Nephron (organoid): ENCODE measurements at regions not wholly inside any gene's neighbourhood (a gene's known extent, or its start where the extent isn't known, plus 50 kb on each side); places are given as distances from the start of the nearest gene placed in this dataset.

ENCODE experiments used
- H3K27ac Mint-ChIP-seq, 3 experiments: 2 replicates each; pipeline ENCODE4 v1.8.0; 2020; ENCODE audit warnings: mixed read lengths in 3 of 3, mild to moderate bottlenecking in 2 of 3, moderate library complexity in 1 of 3
- H3K27me3 Mint-ChIP-seq: 2 replicates; pipeline ENCODE4 v1.8.0; 2021; ENCODE audit warnings: low read depth, mild to moderate bottlenecking, moderate library complexity, mixed read lengths
- H3K36me3 Mint-ChIP-seq: 2 replicates; pipeline ENCODE4 v1.8.0; 2020; ENCODE audit warnings: low read depth, mixed read lengths
- H3K4me1 Mint-ChIP-seq: 2 replicates; pipeline ENCODE4 v1.8.0; 2020; ENCODE audit warnings: mixed read lengths
- H3K4me3 Mint-ChIP-seq, 3 experiments: 2 replicates each; pipeline ENCODE4 v1.8.0; 2020; ENCODE audit warnings: mild to moderate bottlenecking in 3 of 3, mixed read lengths in 3 of 3, moderate library complexity in 2 of 3
- H3K9me3 Mint-ChIP-seq: 2 replicates; pipeline ENCODE4 v1.8.0; 2020; ENCODE audit warnings: mixed read lengths
- CTCF ChIP-seq, 3 experiments: fragments of 200-600 bp; sonication (generic); IDR thresholded peaks; one replicate each; pipeline ENCODE4 v1.5.0; 2021; ENCODE audit warnings: antibody characterized with exemption in 3 of 3; ENCODE audit not compliant: unreplicated experiment in 3 of 3

DNA sequence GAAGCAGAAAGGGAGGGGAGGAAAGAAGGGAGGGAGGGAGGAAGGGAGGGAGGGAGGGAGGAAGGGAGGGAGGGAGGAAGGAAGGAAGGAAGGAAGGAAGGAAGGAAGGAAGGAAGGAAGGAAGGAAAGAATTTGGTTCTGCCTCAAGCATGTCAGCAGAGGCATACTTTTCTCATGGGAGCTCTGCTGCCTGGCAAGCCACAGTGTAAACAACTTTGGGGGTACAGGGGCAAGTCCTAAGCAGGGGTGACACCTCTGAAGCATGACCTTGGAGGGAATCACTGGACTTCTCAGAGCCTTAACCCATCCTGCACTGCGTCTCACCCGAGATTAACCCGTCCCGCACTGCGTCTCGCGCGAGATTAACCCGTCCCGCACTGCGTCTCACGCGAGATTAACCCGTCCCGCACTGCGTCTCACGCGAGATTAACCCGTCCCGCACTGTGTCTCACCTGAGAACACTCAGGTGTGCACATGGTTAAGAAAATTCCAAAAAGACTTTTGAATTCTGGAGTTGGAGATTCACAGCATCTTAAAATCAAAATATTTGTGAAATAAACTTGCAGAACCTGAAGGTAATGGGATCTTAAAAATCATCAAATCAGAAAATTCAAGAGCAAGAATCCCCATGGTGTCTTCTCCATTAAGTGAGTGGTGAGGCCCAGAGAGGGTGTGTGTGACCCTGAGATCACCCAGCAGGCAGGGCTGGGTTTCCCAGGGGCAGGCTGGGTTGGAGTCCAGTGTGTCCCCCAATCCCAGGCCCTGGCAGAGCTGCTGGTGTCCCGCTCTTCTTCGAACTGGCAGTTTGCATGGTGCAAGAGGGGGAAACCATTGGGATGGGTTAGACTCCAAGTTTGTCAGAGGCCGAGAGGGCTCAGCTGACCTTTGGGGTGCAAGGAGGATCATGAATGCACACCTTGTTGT, 190.4 kb downstream of the MN1 start:
- H3K9me3 Mint-ChIP-seq, result no peaks in the 10 kb centered on the region
- H3K27me3 Mint-ChIP-seq, result peaks cover 31% of the 10 kb centered on the region
- H3K4me1 Mint-ChIP-seq, result peaks cover 13% of the 10 kb centered on the region
- H3K4me3 Mint-ChIP-seq, result no peak overlapping the region
- H3K36me3 Mint-ChIP-seq, result peaks cover 4% of the 10 kb centered on the region
- TF ChIP-seq CTCF (IDR thresholded peaks at IDR 0.05; ENCODE audit: unreplicated experiment in 3 of 3), result no peak
- H3K27ac Mint-ChIP-seq, result no peak overlapping the region

- peaks cover 13% of the 10 kb centered on the region for H3K4me1 Mint-ChIP-seq
- H3K27me3 Mint-ChIP-seq, result peaks cover 33% of the 10 kb centered on the region
- H3K9me3 Mint-ChIP-seq, result no peaks in the 10 kb centered on the region
- peaks cover 4% of the 10 kb centered on the region for H3K36me3 Mint-ChIP-seq
- no peak overlapping the region for H3K4me3 Mint-ChIP-seq
- peak overlapping the region in 1 of 3 experiments; percentile 38 for H3K27ac Mint-ChIP-seq
- no peak for TF ChIP-seq CTCF (IDR thresholded peaks at IDR 0.05; ENCODE audit: unreplicated experiment in 3 of 3)
Measured at GRCh38 chr22:27612115-27612514, 189.4 kb downstream of the MN1 start.

DNA sequence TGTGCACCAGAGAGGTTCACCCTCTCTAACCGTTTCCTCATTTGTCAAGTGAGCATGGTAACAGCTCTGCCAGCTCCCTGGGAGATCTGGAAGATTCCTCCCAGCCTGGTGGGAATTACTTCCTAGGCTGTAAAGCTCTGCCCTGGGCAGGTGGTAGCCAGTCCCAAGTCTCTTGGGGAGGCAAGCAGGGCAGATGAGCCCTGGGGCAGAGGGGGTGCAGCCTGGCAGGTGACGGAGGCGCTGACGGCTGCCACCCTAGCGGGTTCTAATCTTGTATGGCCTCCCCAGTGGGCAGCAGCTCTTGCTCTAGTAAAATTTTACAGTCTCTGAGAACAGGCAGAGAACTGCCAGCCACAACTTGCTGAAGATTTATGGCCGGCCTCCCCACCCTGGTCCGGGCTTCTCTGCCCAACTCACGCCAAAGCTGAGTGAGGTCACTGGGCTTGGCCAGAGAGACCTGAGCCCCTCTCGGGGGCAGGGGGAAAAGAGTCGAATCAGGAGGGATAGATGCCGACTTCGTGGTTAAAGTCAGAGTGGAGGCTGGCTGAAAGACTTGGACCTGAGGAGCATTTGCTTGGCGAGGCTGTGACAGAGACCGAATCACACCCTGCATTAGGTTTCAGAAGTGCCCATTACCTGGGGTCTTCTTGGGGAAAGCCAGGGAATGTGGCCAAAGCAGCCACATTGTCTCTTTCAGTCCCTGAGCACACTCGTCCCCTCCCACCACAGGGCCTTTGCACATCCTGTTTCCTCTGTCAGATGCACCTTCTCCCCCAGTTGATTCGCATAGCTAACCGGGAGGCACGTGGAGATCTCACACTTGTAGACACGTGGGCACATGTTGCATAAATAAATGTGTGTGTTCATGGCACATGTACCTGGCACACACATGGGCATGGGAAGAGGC, 188.2 kb downstream of the MN1 start:
- Mint-ChIP-seq H3K27me3 (peaks cover 34% of the 10 kb centered on the region), H3K4me3 (no peak overlapping the region), H3K27ac (peak overlapping the region in 2 of 3 experiments; percentile 38 to 63), H3K9me3 (no peaks in the 10 kb centered on the region), H3K36me3 (peaks cover 4% of the 10 kb centered on the region), H3K4me1 (peaks cover 13% of the 10 kb centered on the region)
- TF ChIP-seq CTCF (IDR thresholded peaks at IDR 0.05; ENCODE audit: unreplicated experiment in 3 of 3), result no peak

- H3K4me3 Mint-ChIP-seq, result no peak overlapping the region
- H3K36me3 Mint-ChIP-seq, result peaks cover 4% of the 10 kb centered on the region
- peak overlapping the region in 1 of 3 experiments; percentile 30 for H3K27ac Mint-ChIP-seq
- TF ChIP-seq CTCF (IDR thresholded peaks at IDR 0.05; ENCODE audit: unreplicated experiment in 3 of 3), result no peak
- peaks cover 13% of the 10 kb centered on the region for H3K4me1 Mint-ChIP-seq
- no peaks in the 10 kb centered on the region for H3K9me3 Mint-ChIP-seq
- H3K27me3 Mint-ChIP-seq, result peaks cover 32% of the 10 kb centered on the region
Measured at GRCh38 chr22:27614006-27614649, 187.4 kb downstream of the MN1 start.

DNA sequence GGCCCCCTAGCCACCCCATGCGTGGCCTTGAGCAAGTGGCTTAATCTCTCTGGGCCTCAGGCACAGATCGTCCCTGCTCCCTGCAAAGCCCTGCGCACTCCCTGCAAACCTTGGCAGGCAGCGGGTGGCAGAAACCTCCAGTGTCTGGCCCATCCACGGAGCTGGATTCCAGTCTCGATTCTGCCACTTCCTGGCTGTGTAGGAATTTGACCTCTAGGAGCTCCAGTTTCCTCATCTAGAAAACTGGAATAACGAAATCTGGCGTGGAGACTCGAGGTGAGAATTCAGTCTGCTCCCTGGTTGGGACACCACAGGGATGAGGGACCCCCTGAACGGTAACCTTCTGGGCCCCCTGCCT, 186.9 kb downstream of the MN1 start:
- H3K27ac Mint-ChIP-seq, result peak overlapping the region in 2 of 3 experiments; percentile 39 to 68
- no peak for TF ChIP-seq CTCF (IDR thresholded peaks at IDR 0.05; ENCODE audit: unreplicated experiment in 3 of 3)
- H3K4me1 Mint-ChIP-seq, result peaks cover 13% of the 10 kb centered on the region
- peaks cover 4% of the 10 kb centered on the region for H3K36me3 Mint-ChIP-seq
- peaks cover 4% of the 10 kb centered on the region for H3K9me3 Mint-ChIP-seq
- peaks cover 35% of the 10 kb centered on the region for H3K27me3 Mint-ChIP-seq
- H3K4me3 Mint-ChIP-seq, result no peak overlapping the region
